ENCODE measurements at regions not wholly inside any gene's neighbourhood (a gene's known extent, or its start where the extent isn't known, plus 50 kb on each side); places are given as distances from the start of the nearest gene placed in this dataset.

DNA sequence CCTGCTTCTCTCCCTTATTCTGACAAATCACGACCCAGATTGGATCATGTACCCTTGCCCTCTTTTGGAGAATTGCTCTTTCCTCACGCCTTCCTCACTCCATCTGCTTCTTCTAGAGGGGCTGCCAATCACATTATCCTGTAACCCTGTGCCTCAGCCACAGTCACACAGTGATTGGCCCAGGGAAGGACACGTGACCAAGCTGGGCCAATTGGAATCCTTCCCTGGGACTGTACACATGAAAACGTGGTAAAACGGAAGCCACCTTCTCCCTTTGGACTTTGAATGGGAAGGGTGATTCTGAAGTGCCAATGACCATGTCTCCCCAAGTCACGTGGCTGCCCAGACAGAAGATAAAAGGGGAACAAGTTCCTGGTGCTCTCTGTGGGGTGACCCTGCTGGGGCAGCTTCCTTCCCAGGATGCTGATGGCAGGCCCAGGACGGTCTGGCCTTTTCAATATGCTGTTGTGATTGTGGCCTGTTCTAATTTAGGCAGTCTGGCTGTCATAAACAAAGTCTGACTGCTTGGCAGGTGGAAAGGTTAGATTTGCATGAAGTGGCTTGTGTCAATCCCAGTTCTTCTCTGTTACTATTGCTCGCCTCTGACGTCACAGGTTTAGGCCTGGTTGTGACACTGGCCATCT is 92.9 kb downstream of the UBIAD1 start:
- peaks cover 8% of the 10 kb centered on the region for H3K27me3 ChIP-seq (replicated peaks; ENCODE audit: insufficient read depth, low read depth, low read length, poor library complexity)
- no peaks in the 10 kb centered on the region for H3K36me3 ChIP-seq (ENCODE audit: insufficient read depth, low read length, poor library complexity, severe bottlenecking)
- no peaks in the 10 kb centered on the region for H3K4me1 ChIP-seq (ENCODE audit: insufficient read depth, low read length, poor library complexity, severe bottlenecking)
- intact Hi-C loops (cut with micrococcal nuclease; ENCODE audit: unreplicated experiment): no loop called here
- TF ChIP-seq EZH2 (IDR thresholded peaks at IDR 0.05; ENCODE audit: borderline replicate concordance, low read depth, low read length, poor library complexity, severe bottlenecking): no peak
- TF ChIP-seq, protein P1, sequence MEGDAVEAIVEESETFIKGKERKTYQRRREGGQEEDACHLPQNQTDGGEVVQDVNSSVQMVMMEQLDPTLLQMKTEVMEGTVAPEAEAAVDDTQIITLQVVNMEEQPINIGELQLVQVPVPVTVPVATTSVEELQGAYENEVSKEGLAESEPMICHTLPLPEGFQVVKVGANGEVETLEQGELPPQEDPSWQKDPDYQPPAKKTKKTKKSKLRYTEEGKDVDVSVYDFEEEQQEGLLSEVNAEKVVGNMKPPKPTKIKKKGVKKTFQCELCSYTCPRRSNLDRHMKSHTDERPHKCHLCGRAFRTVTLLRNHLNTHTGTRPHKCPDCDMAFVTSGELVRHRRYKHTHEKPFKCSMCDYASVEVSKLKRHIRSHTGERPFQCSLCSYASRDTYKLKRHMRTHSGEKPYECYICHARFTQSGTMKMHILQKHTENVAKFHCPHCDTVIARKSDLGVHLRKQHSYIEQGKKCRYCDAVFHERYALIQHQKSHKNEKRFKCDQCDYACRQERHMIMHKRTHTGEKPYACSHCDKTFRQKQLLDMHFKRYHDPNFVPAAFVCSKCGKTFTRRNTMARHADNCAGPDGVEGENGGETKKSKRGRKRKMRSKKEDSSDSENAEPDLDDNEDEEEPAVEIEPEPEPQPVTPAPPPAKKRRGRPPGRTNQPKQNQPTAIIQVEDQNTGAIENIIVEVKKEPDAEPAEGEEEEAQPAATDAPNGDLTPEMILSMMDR (conservative IDR thresholded peaks at IDR 0.05; ENCODE audit: low read depth, low read length): no peak
- H3K27ac ChIP-seq (ENCODE audit: low read depth, low read length, poor library complexity, severe bottlenecking): no peak overlapping the region
- H3K4me3 ChIP-seq (ENCODE audit: low read depth, low read length, poor library complexity, severe bottlenecking): no peak overlapping the region
- no peak for DNase-seq (ENCODE audit: low spot score)
- ChIA-PET CTCF (no interaction called here), POLR2A (ENCODE audit: low non-redundant PET) (no interaction called here)
- H3K9me3 ChIP-seq (ENCODE audit: low read depth, low read length, poor library complexity, severe bottlenecking): no peaks in the 10 kb centered on the region
- no TSS peak for BruUV-seq (replicated peaks)

DNA sequence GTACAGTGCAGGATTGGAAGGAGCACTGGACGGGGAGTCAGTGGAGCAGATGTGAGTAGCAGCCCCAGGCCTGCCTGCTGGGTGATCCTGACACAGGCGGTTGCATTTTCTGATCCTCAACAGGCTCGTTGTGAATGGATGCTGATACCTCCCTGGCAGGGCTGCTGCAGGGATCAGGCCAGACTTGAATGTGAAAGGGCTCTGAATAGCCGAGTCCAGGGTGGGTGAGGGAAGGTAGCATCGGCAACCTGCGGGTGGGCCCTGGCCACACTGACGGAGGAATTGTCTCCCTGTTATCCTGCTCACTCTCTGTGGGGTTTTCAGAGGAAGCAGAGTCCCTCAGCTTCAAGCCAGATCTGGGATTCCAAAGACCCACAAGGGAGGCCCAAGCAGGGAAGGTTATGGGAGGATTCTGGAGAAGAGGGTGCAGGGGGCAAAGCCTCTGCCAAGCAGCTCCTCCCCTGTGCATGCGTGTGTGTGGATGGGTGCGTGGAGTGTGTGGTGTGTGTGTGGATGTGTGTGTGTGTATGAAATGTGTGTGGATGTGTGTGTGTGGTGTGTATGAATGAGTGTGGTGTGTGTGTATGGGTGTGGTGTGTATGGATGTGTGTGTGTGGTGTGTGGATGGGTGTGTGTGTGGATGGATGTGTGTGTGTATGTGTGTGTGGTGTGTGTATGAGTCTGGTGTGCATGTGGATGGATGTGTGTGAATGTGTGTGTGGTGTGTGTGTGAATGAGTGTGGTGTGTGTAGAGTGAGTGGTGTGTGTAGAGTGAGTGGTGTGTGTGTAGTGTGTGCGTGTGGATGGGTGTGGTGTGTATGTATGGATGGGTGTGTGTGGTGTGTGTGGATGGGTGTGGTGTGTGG is 100.3 kb downstream of the UBIAD1 start:
- no TSS peak for BruUV-seq (replicated peaks)
- ChIA-PET POLR2A (ENCODE audit: low non-redundant PET) (no interaction called here), CTCF (no interaction called here)
- H3K4me3 ChIP-seq (ENCODE audit: low read depth, low read length, poor library complexity, severe bottlenecking): no peak overlapping the region
- no peak overlapping the region for H3K27ac ChIP-seq (ENCODE audit: low read depth, low read length, poor library complexity, severe bottlenecking)
- no peak for TF ChIP-seq EZH2 (IDR thresholded peaks at IDR 0.05; ENCODE audit: borderline replicate concordance, low read depth, low read length, poor library complexity, severe bottlenecking)
- H3K36me3 ChIP-seq (ENCODE audit: insufficient read depth, low read length, poor library complexity, severe bottlenecking): no peaks in the 10 kb centered on the region
- no peaks in the 10 kb centered on the region for H3K9me3 ChIP-seq (ENCODE audit: low read depth, low read length, poor library complexity, severe bottlenecking)
- H3K27me3 ChIP-seq (replicated peaks; ENCODE audit: insufficient read depth, low read depth, low read length, poor library complexity): peaks cover 19% of the 10 kb centered on the region
- DNase-seq (ENCODE audit: low spot score): no peak
- intact Hi-C loops (cut with micrococcal nuclease; ENCODE audit: unreplicated experiment): no loop called here
- no peaks in the 10 kb centered on the region for H3K4me1 ChIP-seq (ENCODE audit: insufficient read depth, low read length, poor library complexity, severe bottlenecking)

DNA sequence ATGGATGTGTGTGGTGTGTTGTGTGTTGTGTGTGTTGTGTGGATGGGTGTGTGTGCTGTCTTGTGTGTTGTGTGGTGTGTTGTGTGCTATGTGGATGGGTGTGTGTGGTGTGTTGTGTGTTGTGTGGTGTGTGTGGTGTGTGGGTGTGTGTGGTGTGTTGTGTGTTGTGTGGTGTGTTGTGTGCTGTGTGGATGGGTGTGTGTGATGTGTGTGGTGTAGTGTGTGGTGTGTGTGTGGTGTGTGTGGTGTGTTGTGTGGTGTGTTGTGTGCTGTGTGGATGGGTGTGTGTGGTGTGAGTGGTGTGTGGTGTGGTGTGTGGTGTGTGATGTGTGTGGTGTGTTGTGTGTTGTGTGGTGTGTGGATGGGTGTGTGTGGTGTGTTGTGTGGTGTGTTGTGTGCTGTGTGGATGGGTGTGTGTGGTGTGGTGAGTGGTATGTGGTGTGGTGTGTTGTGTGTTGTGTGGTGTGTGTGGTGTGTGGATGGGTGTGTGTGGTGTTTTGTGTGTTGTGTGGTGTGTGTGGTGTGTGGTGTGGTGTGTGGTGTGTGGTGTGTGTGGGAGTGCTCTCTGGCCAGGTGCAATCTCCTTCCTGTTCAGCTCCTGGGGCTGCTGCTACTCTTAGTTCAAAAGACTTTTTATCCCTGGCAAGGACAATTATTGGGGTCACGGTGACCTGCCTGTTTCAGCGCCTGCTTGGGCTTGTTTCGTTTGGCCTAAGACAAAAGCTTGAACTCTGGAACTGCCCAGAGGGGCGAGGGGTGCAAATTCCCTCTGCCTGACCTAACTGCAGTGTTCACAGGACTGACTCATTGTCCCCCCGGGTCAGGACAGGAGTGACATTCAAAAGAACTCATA is 101.1 kb downstream of the UBIAD1 start:
- TF ChIP-seq EZH2 (IDR thresholded peaks at IDR 0.05; ENCODE audit: borderline replicate concordance, low read depth, low read length, poor library complexity, severe bottlenecking): no peak
- TF ChIP-seq, protein P1 (conservative IDR thresholded peaks at IDR 0.05; ENCODE audit: low read depth, low read length): no peak
- no peak overlapping the region for H3K27ac ChIP-seq (ENCODE audit: low read depth, low read length, poor library complexity, severe bottlenecking)
- no peaks in the 10 kb centered on the region for H3K9me3 ChIP-seq (ENCODE audit: low read depth, low read length, poor library complexity, severe bottlenecking)
- ChIA-PET CTCF (no interaction called here), POLR2A (ENCODE audit: low non-redundant PET) (no interaction called here)
- no peaks in the 10 kb centered on the region for H3K4me1 ChIP-seq (ENCODE audit: insufficient read depth, low read length, poor library complexity, severe bottlenecking)
- DNase-seq (ENCODE audit: low spot score): no peak
- no TSS peak for BruUV-seq (replicated peaks)
- no peaks in the 10 kb centered on the region for H3K36me3 ChIP-seq (ENCODE audit: insufficient read depth, low read length, poor library complexity, severe bottlenecking)
- peaks cover 20% of the 10 kb centered on the region for H3K27me3 ChIP-seq (replicated peaks; ENCODE audit: insufficient read depth, low read depth, low read length, poor library complexity)
- no peak overlapping the region for H3K4me3 ChIP-seq (ENCODE audit: low read depth, low read length, poor library complexity, severe bottlenecking)
- intact Hi-C loops (cut with micrococcal nuclease; ENCODE audit: unreplicated experiment): no loop called here

Measured in A673 (cell line).